SIG-M5 treated with dmso at 0.1 percent for 504 hours (cell line): ENCODE measurements at regions not wholly inside any gene's neighbourhood (a gene's known extent, or its start where the extent isn't known, plus 50 kb on each side); places are given as distances from the start of the nearest gene placed in this dataset.
"Not testable (repeated sequence)": the region's sequence is repeated elsewhere in the genome, so short reads cannot be mapped to it uniquely, and the experiment has no call there.

Experiments used
- DNase-seq: peaks from one replicate; lab custom pipeline; 2025; ENCODE audit not compliant: unreplicated experiment; lab: John Stamatoyannopoulos, UW

DNA sequence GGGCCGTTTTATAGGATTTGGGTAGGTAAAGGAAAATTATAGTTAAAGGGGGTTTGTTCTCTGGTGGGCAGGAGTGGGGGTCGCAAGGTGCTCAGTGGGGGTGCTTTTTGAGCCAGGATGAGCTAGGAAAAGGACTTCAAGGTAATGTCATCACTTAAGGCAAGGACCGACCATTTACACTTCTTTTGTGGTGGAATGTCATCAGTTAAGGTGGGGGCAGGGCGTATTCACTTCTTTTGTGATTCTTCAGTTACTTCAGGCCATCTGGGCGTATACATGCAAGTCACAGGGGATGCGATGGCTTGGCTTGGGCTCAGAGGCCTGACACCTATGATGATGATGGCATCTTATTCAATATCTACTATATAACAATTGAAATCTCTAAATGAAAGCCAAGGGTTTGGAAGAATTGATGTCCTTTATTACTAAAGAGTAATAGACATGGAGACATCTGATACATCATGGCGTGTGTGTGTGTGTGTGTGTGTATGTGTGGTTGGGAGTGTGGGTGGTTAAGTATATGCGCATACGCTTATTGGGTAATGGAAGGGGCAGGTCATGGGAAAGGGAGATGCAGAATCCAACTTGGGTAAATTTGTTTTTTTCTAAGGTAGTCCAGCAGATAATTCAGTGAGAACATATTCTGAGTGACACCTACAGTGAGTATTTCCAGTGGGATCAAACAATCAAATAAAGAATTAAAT lies 236.9 kb upstream of the DUSP10 start:
- DNase-seq: not testable (repeated sequence)

DNA sequence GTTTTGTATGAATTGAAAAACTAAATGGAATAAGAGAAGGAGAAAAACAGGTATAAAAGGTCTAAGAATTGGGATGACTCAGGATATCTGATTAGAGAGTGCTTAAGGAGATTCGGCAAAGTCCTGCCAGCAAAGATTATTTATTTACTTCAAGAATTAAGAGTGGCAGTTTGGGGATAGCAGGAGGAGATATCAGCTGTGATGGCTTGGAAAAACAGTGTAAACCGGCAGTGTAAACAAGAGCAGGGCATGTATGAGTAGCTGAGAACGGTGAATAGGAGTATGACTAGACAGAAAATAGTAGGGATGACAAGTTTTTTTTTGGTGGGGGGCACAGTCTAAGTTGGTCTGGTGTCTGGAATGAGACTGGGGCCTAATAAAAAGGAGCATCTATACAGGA lies 231.9 kb upstream of the DUSP10 start:
- not testable (repeated sequence) for DNase-seq

- no peak for DNase-seq
These were observed 230.7 kb upstream of the DUSP10 start for GRCh38 chr1:221972276-221973235.

DNA sequence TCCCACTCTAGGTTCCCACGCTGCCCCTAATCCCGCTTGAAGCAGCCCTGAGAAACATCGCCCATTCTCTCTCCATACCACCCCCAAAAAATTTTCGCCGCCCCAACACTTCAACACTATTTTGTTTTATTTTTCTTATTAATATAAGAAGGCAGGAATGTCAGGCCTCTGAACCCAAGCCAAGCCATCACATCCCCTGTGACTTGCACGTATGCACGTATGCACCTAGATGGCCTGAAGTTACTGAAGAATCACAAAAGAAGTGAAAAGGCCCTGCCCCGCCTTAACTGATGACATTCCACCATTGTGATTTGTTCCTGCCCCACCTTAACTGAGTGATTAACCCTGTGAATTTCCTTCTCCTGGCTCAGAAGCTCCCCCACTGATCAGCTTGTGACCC lies 229.1 kb upstream of the DUSP10 start:
- DNase-seq: not testable (repeated sequence)

- not testable (repeated sequence) for DNase-seq
These were observed 227.5 kb upstream of the DUSP10 start for GRCh38 chr1:221969298-221969858.

GRCh38 chr1:221967538-221967937 lies 225.6 kb upstream of the DUSP10 start:
- not testable (repeated sequence) for DNase-seq

GRCh38 chr1:221966888-221967287 lies 225.0 kb upstream of the DUSP10 start:
- not testable (repeated sequence) for DNase-seq

- not testable (repeated sequence) for DNase-seq
These were observed 224.0 kb upstream of the DUSP10 start for GRCh38 chr1:221965891-221966290.

DNA sequence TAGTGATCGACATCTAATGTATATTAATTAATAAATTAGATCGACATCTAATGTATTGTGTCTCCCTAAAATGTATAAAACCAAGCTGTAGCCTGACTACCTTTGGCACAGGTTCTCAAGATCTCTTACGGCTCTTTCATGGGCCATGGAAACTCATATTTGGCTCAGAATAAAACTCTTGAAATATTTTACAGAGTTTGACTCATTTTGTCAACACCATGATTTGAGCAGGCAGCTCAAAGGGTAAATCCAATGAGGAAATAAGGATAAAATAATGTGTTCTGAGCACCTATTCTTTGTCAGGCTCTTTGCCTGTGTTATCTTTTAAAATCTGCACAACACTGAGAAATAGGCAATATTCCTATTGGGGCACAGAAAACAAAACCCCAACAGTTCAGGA lies 223.4 kb upstream of the DUSP10 start:
- DNase-seq: no peak

- no peak for DNase-seq
These were observed 221.9 kb upstream of the DUSP10 start for GRCh38 chr1:221963742-221964141.

DNA sequence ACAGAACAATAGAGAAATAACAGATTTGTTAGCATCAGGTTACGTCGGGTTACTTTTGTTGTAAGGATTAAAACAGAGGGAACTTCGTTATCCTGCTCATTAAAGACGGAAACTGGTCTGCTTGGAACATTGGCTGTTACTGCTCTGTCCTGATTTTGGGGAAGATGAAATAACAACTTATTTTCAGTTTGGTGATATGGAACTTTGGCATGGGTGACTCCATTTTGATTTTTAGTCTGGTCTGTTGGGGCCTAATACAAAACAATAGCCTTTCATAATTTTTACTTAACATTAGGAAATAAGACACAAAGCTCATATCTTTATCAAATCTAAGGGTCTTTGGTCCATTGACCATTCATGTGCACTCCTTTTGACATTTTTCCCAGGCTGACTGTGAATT lies 220.5 kb upstream of the DUSP10 start:
- no peak for DNase-seq

DNA sequence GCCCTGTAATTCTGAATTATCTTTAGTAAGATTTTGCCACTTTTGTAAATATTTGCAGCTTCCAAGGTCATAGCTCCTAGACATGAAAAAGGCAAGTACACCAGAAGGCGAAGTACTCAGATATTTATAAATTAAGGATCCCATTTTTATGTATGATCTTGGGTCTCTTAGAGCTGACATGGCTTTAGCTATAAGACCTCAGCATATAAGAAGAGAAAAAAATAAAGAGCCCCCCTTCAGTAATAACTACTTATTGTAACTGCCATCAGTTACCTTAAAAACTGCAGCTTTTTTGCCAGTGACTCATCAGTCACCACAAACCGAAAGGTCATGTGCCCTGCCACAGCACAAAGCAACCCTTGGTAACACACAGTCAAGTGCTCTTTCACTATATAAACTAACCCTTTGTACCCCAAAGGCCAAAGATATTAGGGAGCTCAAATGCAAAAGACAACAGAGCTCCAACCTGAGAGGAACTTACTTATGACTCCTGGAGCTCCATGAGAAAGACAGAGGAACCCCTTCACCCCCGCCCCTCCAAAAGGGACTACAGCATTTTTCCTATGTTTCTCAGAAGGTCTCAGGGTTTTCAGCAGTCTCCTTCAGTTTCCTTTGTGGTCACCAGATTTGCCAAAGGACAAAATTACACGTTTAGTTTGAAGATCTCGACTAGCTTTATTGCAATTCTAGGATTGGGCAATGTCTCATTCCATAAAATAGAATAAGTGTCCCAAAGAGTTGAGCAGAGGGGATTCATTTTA lies 219.8 kb upstream of the DUSP10 start:
- DNase-seq: no peak

- DNase-seq: not testable (repeated sequence)
These were observed 216.3 kb upstream of the DUSP10 start for GRCh38 chr1:221958161-221958562.

DNA sequence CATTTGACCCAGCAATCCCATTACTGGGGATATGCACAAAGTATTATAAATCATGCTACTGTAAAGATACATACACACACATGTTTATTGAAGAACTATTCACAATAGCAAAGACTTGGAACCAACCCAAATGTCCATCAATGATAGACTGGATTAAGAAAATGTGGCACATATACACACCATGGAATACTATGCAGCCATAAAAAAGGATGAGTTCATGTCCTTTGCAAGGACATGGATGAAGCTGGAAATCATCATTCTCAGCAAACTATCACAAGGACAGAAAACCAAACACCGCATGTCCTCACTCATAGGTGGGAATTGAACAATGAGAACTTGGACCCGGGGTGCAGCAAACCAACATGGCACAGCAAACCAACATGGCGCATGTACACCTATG lies 215.5 kb upstream of the DUSP10 start:
- DNase-seq: not testable (repeated sequence)

DNA sequence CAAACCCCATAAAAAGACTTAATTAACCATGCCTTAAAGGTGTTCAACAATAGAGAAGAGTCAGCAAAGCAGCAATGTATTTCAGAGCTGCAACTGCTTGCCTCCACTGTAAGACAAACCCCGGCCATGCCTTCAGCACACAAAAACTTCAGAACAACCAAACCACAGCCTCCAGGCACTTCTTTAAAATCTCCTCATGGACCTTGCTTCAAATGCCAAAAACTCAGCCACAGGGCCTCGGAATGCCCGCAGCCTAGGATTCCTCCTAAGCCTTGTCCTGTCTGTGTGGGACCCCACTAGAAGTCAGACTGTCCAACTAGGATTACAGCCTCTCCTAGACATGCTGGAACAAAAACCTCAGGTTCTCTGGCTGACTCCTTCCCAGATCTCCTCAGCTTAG lies 208.1 kb upstream of the DUSP10 start:
- no peak for DNase-seq

- DNase-seq: no peak
These were observed 206.6 kb upstream of the DUSP10 start for GRCh38 chr1:221948459-221948858.

DNA sequence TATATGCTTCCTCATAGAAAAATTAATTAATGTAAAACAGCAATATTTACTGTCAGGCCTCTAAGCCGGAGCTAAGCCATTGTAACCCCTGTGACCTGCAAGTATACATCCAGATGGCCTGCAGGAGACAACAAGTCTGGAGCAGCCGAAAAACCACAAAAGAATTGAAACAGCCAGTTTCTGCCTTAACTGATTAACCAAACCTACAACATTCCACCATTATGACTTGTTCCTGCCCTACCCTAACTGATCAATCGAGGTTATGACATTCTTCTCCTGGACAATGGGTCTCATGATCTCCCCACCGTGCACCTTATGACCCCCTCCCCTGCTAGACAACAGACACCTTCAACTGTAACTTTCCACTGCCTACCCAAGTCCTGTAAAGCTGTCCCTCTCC lies 205.8 kb upstream of the DUSP10 start:
- no peak for DNase-seq

- DNase-seq: no peak
These were observed 204.9 kb upstream of the DUSP10 start for GRCh38 chr1:221946768-221947167.

GRCh38 chr1:221945669-221946068 lies 203.8 kb upstream of the DUSP10 start:
- no peak for DNase-seq

DNA sequence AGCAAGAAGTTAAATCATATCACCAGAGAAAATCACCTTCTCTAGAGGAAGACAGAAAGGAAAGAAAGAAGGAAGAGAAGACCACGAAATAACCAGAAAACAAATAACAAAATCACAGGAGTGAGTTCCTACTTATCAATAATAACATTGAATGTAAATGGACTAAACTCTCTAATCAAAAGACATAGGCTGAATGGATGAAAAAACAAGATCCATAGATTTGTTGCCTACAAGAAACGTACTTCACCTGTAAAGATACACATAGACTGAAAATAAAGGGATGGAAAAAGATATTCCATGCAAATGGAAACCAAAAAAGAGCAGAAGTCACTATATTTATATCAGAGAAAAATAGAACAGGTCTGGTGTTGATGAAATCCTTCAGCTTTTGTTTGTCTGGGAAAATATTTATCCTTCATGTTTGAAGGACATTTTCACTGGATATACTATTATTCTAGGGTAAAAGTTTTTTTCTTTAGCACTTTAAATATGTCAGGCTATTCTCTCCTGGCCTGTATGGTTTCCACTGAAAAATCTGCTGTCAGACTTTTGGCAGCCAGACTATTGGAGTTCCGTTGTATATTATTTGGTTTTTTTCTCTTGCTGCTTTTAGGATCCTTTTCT lies 202.5 kb upstream of the DUSP10 start:
- DNase-seq: no peak

DNA sequence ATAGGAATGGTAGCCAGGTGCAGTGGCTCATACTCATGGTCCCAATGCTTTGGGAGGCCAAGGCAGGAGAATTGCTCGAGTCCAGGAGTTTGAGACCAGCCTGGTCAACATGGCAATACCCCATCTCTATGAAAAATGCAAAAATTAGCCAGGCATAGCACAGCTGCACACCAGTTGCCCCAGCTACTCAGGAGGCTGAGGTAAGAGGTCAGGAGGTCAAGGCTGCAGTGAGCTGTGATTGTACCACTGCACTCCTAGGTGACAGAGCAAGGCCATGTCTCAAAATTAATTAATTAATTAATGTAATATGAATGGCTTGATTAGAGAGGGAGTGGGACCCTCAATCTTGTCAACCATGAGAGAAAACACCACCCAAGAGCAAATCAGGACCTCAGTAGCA lies 198.7 kb upstream of the DUSP10 start:
- DNase-seq: no peak
